NCI-H1092 treated with DMSO at 0.1 percent for 48 hours (cell line): ENCODE measurements at regions not wholly inside any gene's neighbourhood (a gene's known extent, or its start where the extent isn't known, plus 50 kb on each side); places are given as distances from the start of the nearest gene placed in this dataset.
A peak's percentile ranks its signal among the peaks of the same experiment; 100 is the strongest.
"Not testable (repeated sequence)": the region's sequence is repeated elsewhere in the genome, so short reads cannot be mapped to it uniquely, and the experiment has no call there.

ENCODE experiments used
- DNase-seq: peaks from one replicate; lab custom pipeline; 2025; lab: John Stamatoyannopoulos, UW

DNA sequence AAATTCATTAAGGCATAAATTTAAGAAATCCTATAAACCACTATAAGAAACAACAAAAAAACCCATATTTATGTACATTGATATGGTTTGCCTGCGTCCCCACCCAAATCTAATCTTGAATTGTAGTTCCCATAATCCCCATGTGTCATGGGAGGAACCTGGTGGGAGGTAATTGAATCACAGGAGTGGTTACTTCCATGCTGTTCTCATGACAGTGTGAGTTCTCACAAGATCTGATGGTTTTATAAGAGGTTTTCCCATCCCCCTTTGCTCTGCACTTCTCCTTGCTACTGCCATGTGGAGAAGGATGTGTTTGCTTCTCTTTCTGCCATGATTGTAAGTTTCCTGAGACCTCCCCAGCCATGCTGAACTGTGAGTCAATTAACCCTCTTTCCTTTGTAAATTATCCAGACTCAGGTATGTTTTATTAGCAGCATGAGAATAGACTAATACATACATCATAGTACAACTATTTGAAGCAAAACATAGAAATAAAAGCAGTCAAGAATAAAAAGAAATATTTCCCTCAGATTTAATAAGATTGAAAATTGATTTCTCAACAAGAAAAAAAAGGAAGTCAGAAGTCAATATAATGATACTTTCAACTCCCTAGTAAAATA lies 209.0 kb upstream of the GPC6 start:
- no peak for DNase-seq

DNA sequence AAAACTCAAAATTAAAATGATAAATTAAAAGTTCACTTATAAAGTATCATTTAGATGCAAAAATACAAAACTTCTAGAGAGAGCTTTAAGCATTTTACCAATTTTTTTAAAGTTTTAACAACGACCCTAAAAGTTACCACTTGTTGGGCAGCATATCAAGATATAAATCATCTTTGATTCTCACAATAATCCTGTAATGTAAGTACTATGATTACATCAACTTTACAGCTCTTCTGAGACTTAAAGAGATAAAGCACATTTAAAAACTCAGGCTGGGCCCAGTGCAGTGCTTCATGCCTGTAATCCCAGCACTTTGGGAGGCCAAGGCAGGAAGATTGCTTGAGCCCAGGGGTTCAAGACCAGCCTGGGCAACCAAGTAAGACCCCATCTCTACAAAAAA lies 202.7 kb upstream of the GPC6 start:
- no peak for DNase-seq

DNA sequence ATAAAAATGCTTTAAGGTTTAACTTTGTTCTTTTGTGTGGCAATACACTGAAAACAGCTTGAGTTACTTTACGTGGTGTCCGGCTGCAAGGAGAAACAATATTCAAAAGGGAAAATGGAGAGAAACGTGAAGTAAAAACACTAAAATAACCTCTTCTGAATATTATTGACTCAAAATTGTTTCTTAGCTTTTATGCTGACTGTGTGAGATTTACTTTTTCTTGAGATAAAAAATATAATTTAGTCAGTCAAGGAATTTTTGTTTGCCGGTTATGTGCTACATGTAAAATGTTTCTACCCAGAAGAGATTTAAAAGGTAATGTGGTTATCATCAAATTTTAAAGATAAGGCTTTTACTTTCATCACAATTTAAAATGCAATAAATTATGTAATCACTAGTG lies 200.6 kb upstream of the GPC6 start:
- DNase-seq = no peak

DNA sequence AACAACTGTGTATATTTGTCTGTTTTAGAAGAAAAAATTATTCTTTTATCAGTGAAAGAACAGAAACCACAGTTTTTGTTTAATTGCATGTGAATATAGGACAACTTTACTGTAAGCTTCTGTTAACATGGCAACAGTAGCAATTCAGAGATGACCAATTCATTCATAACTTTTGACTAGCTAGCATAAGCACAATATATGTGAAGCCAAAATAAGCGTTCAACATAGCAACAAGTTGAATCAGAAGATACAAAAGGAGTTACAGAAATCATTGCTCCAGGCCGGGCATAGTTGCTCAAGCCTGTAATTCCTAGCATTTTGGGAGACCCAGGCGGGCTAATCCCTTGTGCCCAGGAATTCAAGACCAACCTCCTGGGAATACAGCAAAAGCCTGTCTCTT lies 197.1 kb upstream of the GPC6 start:
- no peak for DNase-seq

DNA sequence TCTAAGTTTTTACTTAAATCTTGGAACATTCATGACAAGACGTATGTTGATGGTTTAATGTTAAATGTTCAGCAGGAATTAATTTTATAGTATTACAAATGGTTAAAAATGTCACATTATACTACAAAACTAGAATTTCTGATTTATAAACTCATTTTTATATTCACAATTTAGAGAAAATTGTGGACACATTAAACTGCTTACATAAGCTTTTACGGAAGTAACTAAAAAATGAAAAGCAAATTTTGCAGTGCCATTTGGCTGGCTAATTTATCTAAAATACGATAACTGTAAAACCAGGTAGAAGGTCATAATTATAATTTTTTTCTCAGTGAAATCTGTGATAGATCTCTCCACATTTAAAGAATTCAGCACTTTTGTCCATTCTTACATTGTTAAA lies 190.2 kb upstream of the GPC6 start:
- DNase-seq = no peak

DNA sequence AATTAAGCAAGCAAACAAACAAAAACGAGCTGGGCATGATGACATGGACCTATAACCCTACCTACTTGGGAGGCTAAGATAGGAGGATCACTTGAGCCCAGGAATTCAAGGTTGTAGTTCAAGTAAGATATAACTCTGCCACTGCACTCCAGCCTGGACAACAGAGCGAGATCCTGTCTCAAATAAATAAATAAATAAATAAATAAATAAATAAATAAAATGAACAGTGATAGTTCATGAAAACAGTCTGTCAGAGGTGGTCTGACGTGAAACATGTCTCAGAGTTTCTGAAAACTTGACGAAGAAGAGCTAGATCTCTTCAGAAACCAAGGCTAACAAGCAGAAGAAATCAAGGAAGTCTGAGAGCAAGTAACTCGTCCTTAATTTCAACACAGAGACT lies 188.8 kb upstream of the GPC6 start:
- DNase-seq = no peak

DNA sequence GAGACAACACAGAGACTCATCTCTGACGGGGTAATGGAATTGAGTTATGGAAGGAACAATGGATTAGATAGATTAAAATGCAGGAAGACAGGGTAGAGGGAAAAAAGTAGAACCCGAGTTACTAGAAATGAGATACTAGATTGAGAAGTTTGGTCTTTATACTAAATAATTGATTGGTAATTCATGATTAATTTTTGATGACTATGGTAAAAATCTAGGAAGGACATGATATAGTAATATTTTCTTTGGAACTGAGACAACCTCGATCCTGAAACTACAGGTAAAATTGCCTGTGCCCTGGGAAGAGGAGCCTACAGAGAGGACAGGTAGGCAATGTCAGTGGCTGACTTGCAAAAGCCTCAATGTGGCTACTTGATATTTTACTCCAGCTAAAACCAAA lies 188.4 kb upstream of the GPC6 start:
- no peak for DNase-seq

DNA sequence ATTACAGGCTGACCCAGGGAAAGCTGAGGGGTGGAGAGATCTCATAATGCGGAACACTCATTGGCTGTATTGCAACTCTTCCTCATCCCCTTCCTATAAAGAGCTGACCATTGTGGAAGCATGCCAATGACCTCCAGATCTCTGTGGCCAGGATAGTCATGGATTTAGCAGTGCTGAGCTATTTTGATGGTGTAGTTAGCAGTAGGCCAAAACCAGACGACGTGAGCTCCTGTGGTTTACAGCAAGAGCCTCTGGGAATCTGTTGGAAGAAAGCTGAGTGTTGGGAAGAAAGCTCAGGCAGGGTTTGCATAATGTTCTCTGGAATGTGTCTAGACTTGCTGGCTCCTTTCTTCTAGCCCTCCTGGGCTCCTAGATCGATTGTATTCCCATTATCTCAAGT lies 187.5 kb upstream of the GPC6 start:
- DNase-seq = no peak

DNA sequence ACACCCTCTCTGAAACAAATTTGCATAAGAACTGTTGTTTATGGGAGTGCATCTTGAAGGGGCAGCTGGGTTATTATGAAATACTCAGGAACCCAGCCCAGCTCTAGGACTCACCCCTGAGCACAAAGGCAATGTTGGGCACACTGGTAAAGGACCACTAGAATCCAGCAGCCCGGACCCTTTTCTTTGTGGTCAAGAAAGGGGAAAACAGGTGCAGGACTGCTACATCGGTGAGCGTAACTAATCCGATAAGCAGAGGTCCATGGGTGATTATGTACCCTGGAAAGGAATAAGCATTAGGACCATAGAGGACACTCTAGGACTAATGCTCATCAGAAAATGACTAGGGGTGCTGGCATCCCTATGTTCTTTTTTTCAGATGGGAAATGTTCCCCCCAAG lies 185.0 kb upstream of the GPC6 start:
- DNase-seq = not testable (repeated sequence)

DNA sequence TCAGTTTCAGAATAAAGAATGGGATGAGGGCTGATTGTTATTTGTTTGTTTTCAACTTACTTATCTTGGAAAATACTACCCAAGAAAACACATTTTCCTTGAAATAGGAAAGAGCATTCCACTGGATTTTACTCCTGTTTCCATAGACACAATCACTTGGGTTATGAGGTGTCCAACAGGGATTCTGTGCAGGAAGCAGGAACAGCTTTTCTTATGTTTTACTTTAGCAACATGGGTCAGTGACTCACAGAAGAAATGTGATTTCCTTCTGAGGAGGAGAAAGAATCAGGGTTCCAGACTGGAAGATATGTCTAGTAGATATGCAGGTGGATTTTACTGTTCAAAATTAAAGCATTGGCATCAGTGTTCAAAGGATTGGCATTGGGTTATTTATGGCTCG lies 180.8 kb upstream of the GPC6 start:
- no peak for DNase-seq

DNA sequence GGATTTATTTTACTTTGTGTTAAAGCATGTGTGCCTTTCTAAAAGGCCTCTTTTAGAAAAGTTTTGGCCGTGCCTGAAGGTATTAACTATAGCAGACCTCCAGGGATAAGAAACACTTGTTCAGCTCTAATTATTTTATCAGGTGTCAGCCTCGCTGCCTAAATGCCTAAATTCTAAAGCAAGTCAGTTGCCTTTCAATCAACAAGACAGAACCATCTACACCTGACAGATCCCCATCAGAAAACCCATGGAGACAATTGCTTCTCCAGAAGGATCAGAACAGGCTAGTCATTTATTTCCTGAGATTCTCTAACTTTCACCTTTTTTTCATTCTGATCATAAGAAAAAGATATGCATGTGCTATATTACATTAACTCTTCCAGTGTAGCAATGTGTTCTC lies 171.4 kb upstream of the GPC6 start:
- no peak for DNase-seq

DNA sequence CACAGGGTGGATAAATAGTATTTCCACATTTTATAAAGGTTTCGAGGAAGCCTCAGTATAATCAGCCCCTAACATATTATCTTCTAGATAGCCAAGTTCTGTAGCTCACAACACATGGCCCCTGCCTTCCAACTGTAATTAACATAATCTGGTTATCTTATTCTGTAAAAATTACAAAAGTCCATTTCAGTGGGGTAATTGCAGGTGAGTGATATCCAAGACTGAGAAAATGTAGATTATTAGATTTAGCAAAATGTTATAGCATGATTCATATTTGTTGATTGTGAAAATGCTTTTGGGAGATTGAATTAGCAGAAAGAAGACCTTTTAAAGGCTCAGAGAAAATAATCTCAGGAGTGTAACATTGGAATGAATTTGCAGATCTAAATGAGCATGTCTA lies 168.3 kb upstream of the GPC6 start:
- no peak for DNase-seq

DNA sequence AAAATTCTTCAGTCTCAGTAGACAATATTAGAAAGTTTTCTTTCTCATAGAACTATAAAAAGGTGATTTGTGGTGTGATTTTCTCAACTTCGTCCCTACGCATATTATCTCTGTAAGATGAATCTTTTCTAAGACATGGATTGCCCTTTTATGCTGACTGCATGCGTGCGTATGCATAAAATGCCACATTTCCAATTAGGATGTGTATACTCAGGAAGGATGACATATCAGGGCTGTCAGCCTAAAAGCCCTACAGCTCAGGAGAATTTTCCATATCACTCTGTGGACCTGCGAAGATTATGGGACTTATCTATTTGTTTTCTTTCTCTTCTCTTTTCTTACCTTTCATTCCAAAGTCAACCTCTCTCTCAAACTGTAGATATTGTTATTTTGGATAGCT lies 166.5 kb upstream of the GPC6 start:
- no peak for DNase-seq

DNA sequence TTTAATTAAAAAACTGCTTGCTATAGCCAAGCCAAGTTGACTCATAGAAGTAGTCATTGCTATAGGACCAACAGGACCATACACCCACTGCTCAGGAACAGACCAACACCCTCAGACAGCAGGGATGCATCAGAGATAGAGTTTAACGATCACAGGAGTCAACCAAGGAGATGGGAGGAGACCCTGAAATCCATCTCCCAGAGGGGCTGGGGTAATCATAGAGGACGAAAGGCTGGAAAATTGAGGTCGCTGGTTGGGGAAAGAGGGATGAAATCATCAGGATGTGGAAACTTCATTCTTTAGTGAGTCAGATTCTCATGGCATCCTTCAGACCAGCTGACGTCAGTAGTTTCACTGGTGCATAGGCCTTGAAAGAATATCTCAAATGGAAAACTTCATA lies 160.4 kb upstream of the GPC6 start:
- no peak for DNase-seq

DNA sequence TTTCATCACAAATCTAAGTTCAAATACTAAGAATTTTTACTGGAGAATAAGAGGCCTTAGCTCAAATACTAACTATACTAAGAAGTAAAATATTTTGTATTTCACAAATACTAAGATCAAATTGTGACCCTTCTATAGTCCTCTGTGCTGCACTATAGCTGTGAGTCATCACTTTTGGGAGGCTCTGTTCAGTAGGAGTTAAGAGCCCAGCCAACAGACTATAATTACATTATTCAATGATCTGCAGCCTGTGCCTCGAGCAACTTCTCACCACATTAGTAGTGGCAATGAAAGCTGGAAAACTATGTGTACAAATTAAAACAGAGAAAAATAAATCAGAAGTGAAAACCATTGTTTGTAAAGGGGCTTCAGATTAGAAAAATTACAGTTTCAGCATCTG lies 147.3 kb upstream of the GPC6 start:
- DNase-seq = no peak

DNA sequence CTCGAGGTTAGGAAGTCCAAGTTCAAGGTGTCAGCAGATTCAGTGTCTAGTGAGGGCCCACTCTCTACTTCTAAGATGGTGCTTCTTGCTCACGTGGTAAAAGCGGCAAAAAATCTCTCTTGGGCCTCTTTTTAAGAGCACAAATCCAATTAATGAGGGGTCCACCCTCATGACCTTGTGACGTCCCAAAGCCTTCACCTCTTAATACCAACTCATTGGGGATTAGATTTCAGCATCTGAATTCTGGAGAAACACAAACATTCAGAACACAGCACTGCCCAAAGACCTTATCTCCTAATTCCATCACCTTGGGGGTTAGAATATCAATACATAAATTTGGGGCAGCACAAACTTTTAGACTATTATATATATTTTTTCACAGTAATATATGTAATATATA lies 146.4 kb upstream of the GPC6 start:
- DNase-seq = no peak

DNA sequence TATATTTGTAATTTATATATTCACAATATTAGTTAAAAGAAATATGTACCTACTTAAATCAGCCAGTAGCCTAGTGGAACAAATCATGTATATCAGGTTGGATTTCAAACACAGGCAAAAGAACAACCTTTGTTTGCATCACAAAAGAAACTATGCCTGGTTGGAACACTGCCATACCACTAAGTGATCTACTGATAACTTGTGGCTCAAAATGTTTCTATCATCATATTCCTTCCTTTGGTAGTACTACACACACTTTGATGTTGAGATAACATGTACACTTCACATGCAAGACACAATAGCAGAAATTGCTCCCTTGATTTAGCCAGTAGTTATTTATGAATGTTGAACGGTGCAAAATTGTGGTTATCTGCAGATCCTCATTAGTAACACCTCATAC lies 146.0 kb upstream of the GPC6 start:
- peak; percentile 9 for DNase-seq

DNA sequence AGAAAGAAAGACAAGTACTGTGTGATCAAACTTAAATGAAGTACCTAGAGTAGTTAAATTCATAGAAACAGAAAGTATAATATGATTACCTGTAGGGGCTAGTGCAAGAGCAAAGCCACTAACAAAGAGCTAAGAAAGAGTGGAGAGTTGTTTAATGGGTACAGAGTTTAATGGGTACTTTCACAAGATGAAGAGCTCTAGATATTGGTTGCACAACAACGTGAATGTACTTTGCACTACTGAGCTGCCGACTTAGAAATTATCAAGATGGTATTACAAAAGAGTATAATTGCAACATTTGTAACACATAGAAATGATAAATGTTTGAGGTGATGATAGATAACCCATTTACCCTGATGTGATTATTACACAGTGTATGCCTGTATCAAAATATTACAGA lies 140.3 kb upstream of the GPC6 start:
- no peak for DNase-seq

DNA sequence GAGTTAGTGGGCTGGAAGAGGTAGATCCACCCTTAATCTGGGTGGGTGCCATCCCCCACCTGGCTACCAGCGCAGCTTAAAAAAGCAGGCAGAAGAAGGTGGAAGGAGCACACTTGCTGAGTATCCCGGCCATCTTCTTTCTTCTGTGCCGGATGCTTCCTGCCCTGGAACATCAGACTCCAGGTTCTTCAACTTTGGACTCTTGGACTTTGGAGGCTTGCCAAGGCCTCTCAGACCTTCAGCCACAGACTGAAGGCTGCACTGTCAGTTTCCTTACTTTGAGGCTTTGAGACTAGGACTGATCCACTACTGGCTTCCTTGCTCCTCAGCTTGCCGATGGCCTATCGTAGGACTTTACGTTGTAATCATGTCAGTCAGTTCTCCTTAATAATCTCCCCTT lies 127.6 kb upstream of the GPC6 start:
- no peak for DNase-seq

DNA sequence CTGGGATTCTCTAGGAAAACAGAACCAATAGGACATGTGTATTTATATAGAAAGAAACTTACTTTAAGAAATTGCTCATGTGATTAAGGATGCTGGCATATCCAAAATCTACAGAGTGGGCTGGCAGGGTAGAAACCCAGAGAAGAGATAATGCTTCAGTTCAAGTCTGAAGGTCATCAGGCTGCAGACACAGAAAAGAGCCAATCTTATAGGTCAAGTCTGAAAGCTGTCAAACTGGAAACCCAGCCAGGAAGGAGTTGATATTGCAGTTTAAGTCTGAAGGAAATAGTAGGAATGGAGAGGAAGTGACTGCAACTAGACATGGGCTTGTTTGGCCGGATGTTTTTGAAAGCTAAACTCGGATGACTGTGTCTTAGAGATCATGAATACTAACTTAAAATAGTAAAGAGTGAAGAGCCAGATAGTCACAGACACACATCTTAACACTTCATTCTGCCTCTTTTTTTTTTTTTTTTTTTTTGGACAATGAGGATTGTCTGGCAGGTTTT lies 125.3 kb upstream of the GPC6 start:
- DNase-seq = no peak

DNA sequence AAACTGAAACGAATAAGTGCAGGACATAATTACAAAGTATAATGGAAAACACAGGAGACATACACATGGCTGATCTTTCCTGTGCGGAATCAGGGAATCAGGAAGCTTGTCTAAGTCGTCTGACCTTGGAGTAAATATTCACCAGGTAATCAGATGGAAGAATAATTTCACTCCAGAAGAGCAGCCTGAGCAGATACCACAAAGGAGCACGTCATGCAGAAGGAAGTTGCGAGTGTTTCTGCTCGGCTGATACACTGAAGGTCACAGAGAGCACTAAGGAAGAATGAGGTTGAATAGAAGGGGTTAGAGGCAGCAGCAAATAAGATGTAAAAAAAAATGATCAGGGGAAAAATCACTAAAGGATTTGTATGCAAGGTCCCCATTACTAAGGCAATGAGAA lies 122.3 kb upstream of the GPC6 start:
- DNase-seq = no peak

DNA sequence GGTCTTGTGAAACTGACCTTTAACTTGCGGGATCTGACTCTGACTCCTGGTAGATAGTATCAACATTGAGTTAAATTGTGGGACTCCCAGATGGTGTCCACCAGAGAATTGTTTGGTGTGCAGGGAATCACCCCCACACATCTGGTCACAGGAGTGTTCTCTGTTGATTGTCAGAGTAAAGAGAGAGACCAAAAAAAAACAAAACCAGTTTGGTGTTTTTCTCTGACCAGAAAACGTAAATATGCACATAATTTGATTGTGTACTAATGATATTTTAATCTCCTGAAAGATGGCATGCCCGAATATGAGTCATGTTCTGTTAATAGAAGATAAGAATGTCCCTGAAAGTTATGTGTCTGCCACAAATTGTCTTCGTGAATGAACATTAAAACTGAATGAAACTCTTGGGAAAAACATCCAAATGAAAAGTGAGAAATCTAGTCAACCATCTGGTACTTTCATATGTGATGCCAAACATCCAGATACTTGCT lies 118.5 kb upstream of the GPC6 start:
- DNase-seq = no peak

DNA sequence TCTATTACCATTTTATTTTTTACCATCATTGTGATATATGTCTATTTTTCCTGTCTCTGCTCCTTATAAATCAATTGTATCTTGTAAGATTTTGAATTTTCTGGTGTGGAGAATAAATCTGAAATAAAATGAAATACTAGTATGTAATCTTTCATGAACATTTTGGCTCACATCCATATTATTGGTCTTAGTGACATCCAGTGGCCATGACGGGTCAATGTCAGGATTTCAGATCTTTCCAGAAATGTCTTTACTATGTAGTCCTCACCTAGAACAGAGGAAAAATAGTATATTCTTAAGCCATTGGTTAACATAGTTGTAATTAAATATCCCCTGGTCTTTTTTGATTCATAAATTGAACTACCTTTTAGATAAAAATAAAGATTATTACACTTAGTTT lies 109.8 kb upstream of the GPC6 start:
- DNase-seq = peak; percentile 42

DNA sequence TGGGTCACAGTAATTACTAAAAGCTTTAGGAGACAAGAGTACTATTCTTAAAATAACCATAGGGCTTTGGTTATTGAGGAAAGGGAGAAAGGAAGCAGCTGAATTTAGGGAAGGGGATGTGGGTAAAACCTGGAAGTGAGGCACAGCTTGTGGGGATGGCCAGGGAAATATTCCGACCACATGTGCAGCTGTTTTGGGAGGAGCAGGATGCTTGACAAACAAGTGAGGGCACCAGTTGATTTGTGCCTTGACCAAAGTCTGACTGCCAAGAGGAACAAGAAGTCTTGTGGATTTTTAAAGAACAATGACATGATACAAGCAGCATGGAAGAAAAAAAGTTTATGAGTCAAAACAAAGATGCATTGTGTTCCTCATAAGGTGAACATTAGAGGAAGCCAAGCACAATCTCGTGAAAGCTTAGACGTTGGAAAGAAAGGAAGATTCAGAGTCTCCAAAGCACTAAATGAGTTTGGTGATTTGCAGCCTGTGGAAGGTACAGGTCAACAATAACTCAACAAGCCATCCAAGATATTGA lies 108.5 kb upstream of the GPC6 start:
- no peak for DNase-seq
